ENCODE measurements at regions not wholly inside any gene's neighbourhood (a gene's known extent, or its start where the extent isn't known, plus 50 kb on each side); places are given as distances from the start of the nearest gene placed in this dataset.

DNA sequence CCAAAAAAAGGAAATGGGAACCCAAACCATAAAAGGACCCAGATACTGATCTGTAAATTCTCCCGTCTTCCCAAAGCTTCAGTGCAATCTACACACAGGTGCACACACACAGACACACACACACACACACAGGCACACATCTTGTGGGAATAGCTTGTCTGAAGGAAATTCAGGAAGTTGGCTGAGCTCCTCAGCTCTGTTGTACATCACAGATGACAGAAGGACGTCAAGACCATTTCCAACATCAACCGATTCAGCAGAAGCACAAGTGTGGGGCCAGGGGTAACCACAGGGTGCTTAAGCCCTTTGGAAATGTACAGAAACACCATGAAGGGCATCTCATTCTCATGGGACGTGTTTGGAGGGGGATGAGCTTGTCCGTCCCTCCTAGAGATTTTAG is 498.1 kb upstream of the PSMD7 start:
- H3K4me1 Mint-ChIP-seq = no peaks in the 10 kb centered on the region
- ChIA-PET POLR2A (interaction anchor here (0.6 kb wide), 1 partner anchor 121 kb away, joined by 3 read pairs; no protein-coding TSS in a partner anchor), CTCF (no interaction called here)
- H3K27ac Mint-ChIP-seq = no peak overlapping the region
- no peaks in the 10 kb centered on the region for H3K36me3 Mint-ChIP-seq (ENCODE audit: low read depth)
- H3K9me3 Mint-ChIP-seq = no peaks in the 10 kb centered on the region
- no peak for DNase-seq
- H3K4me3 Mint-ChIP-seq = no peak overlapping the region
- H3K27me3 Mint-ChIP-seq = no peaks in the 10 kb centered on the region

DNA sequence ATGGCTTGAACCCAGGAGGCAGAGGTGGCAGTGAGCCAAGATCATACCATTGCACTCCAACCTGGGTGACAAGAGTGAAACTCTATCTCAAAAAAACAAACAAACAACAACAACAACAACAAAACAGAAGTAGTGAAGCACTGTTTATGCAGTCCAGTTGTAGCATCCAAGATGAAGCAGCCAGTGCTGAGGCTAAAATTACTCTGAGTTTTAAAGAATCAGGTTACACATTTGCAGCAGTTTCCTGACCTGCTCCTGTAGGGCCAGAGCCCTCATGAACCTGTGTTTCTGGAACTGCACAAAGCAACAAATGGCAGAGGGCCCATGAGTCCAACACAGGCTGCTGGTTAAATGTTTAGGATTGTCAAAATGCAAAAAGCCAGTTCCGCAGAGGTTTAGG is 499.5 kb upstream of the PSMD7 start:
- DNase-seq = no peak
- H3K4me3 Mint-ChIP-seq = no peak overlapping the region
- POLR2A ChIA-PET = no interaction called here
- no peaks in the 10 kb centered on the region for H3K36me3 Mint-ChIP-seq (ENCODE audit: low read depth)
- CTCF ChIA-PET = no interaction called here
- no peaks in the 10 kb centered on the region for H3K4me1 Mint-ChIP-seq
- H3K27me3 Mint-ChIP-seq = no peaks in the 10 kb centered on the region
- H3K9me3 Mint-ChIP-seq = no peaks in the 10 kb centered on the region
- H3K27ac Mint-ChIP-seq = no peak overlapping the region

DNA sequence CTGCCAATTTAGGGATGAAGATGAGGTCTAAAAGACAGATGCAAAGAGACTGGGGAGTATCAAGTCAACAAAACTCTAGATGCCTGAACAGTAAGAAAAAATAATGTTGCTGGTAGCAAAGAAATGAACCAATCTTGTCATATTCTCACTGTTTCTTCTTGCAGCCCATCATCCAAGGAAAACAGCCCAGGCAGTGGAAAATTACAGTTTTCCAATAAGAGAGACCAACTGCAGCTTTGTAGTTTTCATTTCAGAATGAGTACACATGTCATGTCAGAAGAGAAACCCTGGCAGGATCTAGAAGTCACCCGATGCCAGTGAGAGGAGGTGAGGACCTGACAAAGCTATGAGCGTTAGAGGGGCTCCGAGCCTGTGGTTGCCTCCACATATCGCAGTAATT is 500.4 kb upstream of the PSMD7 start:
- Mint-ChIP-seq H3K4me3 (no peak overlapping the region), H3K27me3 (no peaks in the 10 kb centered on the region), H3K36me3 (ENCODE audit: low read depth) (no peaks in the 10 kb centered on the region), H3K9me3 (no peaks in the 10 kb centered on the region), H3K27ac (no peak overlapping the region), H3K4me1 (no peaks in the 10 kb centered on the region)
- DNase-seq = no peak
- ChIA-PET CTCF (no interaction called here), POLR2A (no interaction called here)

DNA sequence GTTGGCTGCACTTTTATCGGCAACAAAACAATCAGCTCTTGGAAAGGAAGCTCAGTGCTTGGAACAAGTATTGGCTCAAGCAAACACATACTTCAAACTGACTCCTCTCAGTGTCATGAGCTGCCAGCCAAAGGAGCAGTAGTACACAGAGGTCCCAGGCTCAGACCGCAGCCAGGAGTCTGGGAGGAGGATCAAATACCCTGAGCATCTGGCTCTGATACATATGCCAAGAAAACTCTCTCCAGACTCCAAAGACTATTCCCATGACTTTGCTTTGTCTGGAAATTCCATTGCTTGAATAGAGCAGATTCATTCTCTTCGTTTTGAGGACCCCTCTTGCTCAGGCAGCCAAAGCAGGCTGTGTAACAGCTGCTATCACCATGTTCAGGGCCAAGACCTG is 501.6 kb upstream of the PSMD7 start:
- no peaks in the 10 kb centered on the region for H3K4me1 Mint-ChIP-seq
- no peaks in the 10 kb centered on the region for H3K27me3 Mint-ChIP-seq
- no peak overlapping the region for H3K27ac Mint-ChIP-seq
- H3K4me3 Mint-ChIP-seq = no peak overlapping the region
- no peaks in the 10 kb centered on the region for H3K9me3 Mint-ChIP-seq
- POLR2A ChIA-PET = no interaction called here
- no peaks in the 10 kb centered on the region for H3K36me3 Mint-ChIP-seq (ENCODE audit: low read depth)
- no peak for DNase-seq
- CTCF ChIA-PET = no interaction called here

DNA sequence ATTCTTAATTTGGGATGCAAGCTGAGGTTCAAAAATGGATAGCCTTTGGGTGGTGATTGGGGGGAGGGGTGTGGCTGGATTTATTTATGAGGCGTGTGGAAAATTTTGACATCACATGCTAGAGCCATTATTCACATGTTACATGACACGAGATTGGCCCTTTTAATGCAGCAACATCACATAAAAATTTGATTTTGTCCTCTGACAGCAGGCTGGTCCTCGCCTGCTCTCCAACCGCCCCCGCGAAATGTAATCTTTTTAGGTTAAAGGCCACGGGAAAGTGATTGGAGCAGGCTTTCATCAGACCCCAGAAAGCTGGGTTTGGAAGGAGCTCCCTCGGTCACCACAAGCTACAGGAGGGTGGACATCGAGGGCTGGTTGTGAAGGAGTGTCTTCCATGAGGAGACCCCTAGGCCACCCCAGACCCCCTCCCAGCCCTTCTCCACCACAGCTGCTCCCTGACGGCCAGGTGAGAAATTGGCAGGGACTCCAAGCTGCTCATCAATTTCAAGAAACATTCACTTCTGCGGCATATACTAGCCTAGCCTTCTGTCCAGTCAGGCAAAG is 502.7 kb upstream of the PSMD7 start:
- Mint-ChIP-seq H3K4me3 (no peak overlapping the region), H3K27me3 (no peaks in the 10 kb centered on the region), H3K9me3 (no peaks in the 10 kb centered on the region), H3K4me1 (no peaks in the 10 kb centered on the region), H3K36me3 (ENCODE audit: low read depth) (no peaks in the 10 kb centered on the region), H3K27ac (no peak overlapping the region)
- POLR2A ChIA-PET = no interaction called here
- DNase-seq = no peak
- CTCF ChIA-PET = no interaction called here

DNA sequence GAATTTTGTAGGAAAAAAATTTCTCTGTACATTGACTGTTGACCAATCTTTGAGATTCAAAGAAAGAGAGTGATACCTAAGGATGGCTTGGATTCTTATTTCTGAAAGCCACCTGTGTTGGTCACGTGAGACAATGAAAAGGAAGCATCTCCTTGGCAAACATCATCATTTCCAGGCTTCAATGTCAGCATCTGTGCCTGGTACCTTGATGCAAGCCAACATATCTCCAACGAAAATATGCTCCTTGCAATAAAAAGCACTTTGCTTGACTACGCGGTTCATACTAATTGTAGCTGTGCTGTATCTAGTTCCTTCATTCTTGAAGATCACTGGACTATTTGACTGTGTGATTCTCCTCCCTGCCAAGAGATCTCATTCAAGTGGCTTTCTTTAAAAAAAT is 503.4 kb upstream of the PSMD7 start:
- Mint-ChIP-seq H3K36me3 (ENCODE audit: low read depth) (no peaks in the 10 kb centered on the region), H3K9me3 (no peaks in the 10 kb centered on the region), H3K4me3 (no peak overlapping the region), H3K27me3 (no peaks in the 10 kb centered on the region), H3K27ac (no peak overlapping the region), H3K4me1 (no peaks in the 10 kb centered on the region)
- no peak for DNase-seq
- CTCF ChIA-PET = no interaction called here
- POLR2A ChIA-PET = no interaction called here

DNA sequence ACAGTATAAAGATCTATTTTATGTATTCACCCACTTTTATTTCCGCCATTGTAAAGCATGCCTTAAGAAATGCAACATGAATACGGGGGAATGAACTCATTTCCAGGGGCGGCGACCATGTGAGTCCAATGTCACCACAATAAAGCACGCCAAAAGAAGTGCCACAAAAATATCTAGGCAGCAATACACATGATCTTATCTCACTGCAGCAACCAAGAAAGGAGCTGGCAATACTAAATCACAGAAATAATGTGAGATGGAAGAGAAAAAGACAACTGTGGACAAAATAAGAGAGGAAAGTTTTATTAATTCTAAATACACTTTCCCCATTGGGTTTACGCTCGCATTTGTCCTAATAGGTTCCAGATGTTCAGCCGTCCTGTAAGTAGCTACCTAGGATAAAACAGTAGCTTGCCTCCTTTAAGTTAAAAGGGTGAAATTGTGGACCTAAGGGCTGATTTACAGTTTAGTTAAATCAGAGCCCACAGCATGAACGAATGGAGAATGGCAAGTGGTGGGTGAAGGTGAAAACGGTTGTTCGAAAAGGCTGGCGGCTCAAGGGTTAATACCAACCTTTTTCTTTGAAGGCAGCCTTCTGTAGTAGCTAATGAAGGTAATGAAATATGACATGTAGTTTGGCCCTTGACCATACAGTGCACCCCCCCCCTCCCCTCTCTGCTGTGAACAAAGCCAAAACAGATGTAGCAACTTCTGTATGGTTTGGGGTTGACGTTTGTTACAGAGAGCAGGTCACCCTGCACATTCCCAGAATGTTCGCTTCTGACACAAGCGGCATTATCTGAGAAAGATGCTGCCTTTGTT is 504.2 kb upstream of the PSMD7 start:
- Mint-ChIP-seq H3K27me3 (no peaks in the 10 kb centered on the region), H3K4me3 (no peak overlapping the region), H3K4me1 (no peaks in the 10 kb centered on the region), H3K9me3 (no peaks in the 10 kb centered on the region), H3K27ac (no peak overlapping the region), H3K36me3 (ENCODE audit: low read depth) (no peaks in the 10 kb centered on the region)
- CTCF ChIA-PET = no interaction called here
- no peak for DNase-seq
- POLR2A ChIA-PET = no interaction called here

DNA sequence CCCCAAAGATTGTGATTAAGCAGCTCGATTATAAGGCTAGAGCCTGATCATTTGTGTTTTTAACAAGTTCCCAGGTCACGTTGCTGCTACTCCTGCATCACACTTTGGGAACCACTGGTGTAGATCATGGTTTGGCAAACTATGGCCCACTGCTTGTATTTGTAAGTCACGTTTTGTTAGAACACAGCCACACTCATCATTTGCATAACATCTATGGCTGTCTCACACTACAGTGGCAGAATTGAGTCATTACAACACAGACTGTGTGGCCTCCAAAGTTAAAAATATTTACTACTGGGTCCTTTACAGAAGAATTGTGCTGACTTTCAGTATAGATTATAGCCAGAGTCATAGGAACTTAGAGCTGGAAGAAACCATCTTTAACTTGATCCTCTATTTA is 515.3 kb upstream of the PSMD7 start:
- CTCF ChIA-PET = no interaction called here
- Mint-ChIP-seq H3K27me3 (no peaks in the 10 kb centered on the region), H3K27ac (no peak overlapping the region), H3K4me1 (no peaks in the 10 kb centered on the region), H3K36me3 (ENCODE audit: low read depth) (no peaks in the 10 kb centered on the region), H3K9me3 (peaks cover 11% of the 10 kb centered on the region), H3K4me3 (no peak overlapping the region)
- POLR2A ChIA-PET = no interaction called here
- no peak for DNase-seq

DNA sequence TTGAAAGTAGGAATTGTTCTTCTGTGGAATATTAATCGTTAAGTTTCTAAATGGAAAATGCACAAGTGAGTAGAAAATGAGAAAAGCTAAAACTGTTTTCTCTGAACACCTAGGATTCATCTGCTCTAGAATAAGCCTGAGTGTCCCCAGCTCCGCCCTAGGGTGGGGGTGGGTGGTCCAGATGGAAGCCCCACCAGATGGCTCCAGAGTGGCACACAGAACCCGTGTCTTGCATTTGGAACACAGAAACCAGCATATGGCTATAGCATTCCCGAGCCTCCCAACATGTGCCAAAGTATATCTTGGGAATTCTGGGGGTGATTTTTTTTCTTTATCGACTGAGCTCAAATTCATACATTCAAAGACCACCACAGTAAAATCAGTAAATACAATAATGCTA is 517.7 kb upstream of the PSMD7 start:
- no peak overlapping the region for H3K4me3 Mint-ChIP-seq
- DNase-seq = no peak
- H3K27me3 Mint-ChIP-seq = no peaks in the 10 kb centered on the region
- no peak overlapping the region for H3K27ac Mint-ChIP-seq
- peaks cover 3% of the 10 kb centered on the region for H3K9me3 Mint-ChIP-seq
- ChIA-PET POLR2A (no interaction called here), CTCF (no interaction called here)
- no peaks in the 10 kb centered on the region for H3K36me3 Mint-ChIP-seq (ENCODE audit: low read depth)
- no peaks in the 10 kb centered on the region for H3K4me1 Mint-ChIP-seq

DNA sequence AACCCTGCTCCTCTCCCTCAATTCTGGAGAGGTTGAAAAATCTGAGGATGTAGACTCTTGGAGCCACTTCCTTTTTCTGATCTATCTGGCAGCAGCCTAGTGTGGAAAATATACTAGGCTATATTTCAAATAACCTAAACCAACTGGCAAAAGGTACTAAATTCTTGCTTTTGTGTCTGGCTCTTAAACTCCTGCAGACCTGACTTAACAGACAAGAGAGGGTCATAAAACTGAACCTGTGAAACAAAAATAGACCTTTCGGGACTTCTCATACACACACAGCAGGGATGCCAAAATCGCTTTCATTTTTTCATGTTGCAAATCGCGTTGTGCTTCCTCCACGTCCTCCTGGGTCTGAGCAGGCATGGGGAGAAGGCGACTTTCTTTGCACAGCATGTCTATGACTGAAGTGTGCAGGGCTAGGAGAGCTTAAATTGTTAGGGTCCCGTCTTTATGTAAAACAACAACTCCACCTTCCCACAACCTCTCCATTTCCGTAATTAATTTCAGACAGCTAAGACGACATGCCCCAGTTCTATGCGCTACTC is 520.7 kb upstream of the PSMD7 start:
- no peak for DNase-seq
- H3K9me3 Mint-ChIP-seq = no peaks in the 10 kb centered on the region
- ChIA-PET POLR2A (no interaction called here), CTCF (no interaction called here)
- no peak overlapping the region for H3K4me3 Mint-ChIP-seq
- no peaks in the 10 kb centered on the region for H3K27me3 Mint-ChIP-seq
- H3K27ac Mint-ChIP-seq = no peak overlapping the region
- no peaks in the 10 kb centered on the region for H3K36me3 Mint-ChIP-seq (ENCODE audit: low read depth)
- no peaks in the 10 kb centered on the region for H3K4me1 Mint-ChIP-seq

DNA sequence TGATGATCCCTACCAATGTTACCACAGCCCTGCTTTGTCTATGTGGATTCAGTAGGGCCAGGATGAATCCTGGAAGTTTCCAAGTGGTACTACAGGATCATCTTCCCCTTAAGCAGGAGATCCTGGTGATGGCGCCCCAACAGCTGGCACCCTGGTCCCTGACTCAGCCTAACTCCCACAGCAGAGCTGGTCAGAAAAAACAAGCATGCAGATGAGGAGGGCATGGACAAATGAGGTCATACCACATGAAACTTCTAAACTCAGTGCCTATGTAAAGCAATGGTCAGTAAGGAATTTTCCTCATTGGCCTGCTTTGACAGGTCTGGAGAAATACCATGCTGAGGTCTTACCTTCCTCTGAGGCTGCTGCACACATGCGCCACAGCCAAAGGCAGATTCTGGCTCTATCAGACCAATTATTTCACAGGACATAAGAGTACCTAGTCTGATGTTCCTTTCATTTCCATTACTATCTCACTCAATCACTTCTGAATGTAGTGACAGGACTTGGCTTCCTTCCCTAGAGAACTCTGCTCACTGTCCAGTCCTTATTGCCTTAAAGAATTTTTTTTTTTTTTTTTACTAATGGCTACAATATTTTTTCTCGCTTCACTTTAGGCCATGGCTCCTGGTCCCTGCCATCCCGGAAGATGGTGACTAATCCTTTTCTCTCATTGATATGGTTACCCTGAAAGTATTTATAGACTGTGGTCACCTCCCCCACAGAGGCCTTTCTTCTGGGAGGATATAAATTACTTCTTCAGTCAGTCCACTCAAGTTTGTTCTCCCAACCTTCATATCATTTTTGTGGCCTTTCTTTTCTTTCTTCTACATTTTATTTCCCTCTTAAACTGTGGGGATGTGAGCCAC is 525.2 kb upstream of the PSMD7 start:
- no peaks in the 10 kb centered on the region for H3K4me1 Mint-ChIP-seq
- no peaks in the 10 kb centered on the region for H3K9me3 Mint-ChIP-seq
- no peak for DNase-seq
- ChIA-PET POLR2A (no interaction called here), CTCF (no interaction called here)
- H3K4me3 Mint-ChIP-seq = no peak overlapping the region
- H3K27me3 Mint-ChIP-seq = no peaks in the 10 kb centered on the region
- no peak overlapping the region for H3K27ac Mint-ChIP-seq
- H3K36me3 Mint-ChIP-seq (ENCODE audit: low read depth) = no peaks in the 10 kb centered on the region

DNA sequence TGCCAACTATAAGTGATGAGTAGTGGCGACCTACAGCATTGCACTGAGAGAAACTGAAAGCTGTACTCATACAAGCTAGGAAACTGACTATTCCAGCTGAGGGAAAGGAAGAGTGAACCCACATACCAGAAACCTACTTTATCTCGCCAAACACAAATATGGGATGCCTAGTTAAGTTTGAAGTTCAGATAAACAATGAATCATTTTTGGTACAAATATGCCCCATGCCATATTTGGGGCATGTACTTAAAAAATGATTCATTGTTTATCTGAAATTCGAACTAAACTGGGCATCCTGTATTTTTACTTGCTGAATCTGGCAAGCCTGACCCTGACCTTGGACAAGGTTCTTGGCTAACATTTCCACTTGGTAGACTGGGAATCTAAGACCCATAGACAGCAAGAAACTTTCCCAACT is 527.8 kb upstream of the PSMD7 start:
- ChIA-PET POLR2A (no interaction called here), CTCF (no interaction called here)
- no peak for DNase-seq
- no peaks in the 10 kb centered on the region for H3K27me3 Mint-ChIP-seq
- no peak overlapping the region for H3K27ac Mint-ChIP-seq
- H3K36me3 Mint-ChIP-seq (ENCODE audit: low read depth) = no peaks in the 10 kb centered on the region
- H3K4me1 Mint-ChIP-seq = no peaks in the 10 kb centered on the region
- no peak overlapping the region for H3K4me3 Mint-ChIP-seq
- H3K9me3 Mint-ChIP-seq = no peaks in the 10 kb centered on the region

DNA sequence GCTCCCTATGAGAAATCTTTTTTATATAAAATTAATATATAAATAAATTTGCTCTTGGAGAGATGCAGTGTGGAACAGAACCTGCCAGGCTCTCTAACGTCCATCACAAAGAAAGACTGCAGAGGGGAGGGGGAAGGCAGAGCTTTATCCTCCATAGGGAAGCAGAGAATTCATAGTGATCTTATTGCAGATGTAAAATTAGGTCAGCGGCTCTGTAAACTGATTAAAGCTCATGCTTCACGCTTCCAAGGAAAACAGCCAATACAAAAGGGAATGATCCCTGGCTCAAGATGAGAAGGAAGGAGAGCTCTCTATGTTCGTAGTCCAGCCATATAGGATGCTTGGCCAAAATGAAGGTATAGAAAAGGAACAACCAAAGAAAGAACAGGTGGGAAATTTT is 532.3 kb upstream of the PSMD7 start:
- Mint-ChIP-seq H3K27ac (no peak overlapping the region), H3K36me3 (ENCODE audit: low read depth) (no peaks in the 10 kb centered on the region), H3K4me3 (no peak overlapping the region), H3K9me3 (peaks cover 3% of the 10 kb centered on the region), H3K27me3 (no peaks in the 10 kb centered on the region), H3K4me1 (no peaks in the 10 kb centered on the region)
- CTCF ChIA-PET = no interaction called here
- POLR2A ChIA-PET = no interaction called here
- DNase-seq = no peak
